HUES64 (cell line): ENCODE measurements at regions not wholly inside any gene's neighbourhood (a gene's known extent, or its start where the extent isn't known, plus 50 kb on each side); places are given as distances from the start of the nearest gene placed in this dataset.

Experiments used
- H3K27ac ChIP-seq: 2 replicates; pipeline ENCODE4 v1.7.0; 2013; ENCODE audit warnings: low read depth, low read length, inconsistent platforms
- H3K27me3 ChIP-seq: 2 replicates; pipeline ENCODE4 v1.6.1; 2013; ENCODE audit warnings: mild to moderate bottlenecking, low read length; ENCODE audit not compliant: insufficient read depth
- H3K36me3 ChIP-seq: 2 replicates; pipeline ENCODE4 v1.6.1; 2013; ENCODE audit warnings: mild to moderate bottlenecking, low read length; ENCODE audit not compliant: insufficient read depth
- H3K4me1 ChIP-seq: 2 replicates; pipeline ENCODE4 v1.6.1; 2013; ENCODE audit warnings: mild to moderate bottlenecking, low read length, moderate library complexity; ENCODE audit not compliant: insufficient read depth
- H3K4me3 ChIP-seq: 2 replicates; pipeline ENCODE4 v1.5.1; 2013; ENCODE audit warnings: mild to moderate bottlenecking, low read length, moderate library complexity
- H3K9ac ChIP-seq: 2 replicates; pipeline ENCODE4 v1.6.1; 2013; ENCODE audit warnings: mild to moderate bottlenecking, low read depth, low read length
- H3K9me3 ChIP-seq: 2 replicates; pipeline ENCODE4 v1.6.1; 2013; ENCODE audit warnings: low read depth, low read length; ENCODE audit not compliant: insufficient read depth
- WGBS: fragments of 150-250, 120-280 bp; methylation state at CpG from one replicate; pipeline ENCODE4 v1.1.7; 2013; ENCODE audit warnings: missing lambda C conversion rate; 5-methylcytosine and 5-hydroxymethylcytosine counted together

DNA sequence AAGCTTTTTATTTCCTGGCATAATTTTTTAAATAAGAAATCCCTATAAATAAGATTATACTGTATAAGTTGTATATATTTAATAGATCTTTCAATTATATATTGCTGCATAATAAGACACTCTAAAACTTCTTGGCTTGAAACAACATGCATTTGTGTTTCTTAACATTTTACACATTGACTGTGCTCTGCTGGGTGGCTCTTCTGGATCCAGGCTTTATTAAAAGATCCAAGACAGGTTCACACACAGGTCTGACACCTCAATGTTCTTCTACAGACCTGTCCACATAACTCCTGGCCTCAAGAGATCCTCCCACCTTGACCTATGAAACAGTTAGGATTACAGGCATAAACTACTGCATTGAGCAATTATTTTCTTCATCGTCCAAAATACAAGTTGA, 77.6 kb upstream of the PCDH17 start:
- Histone ChIP-seq H3K27ac (no peak overlapping the region), H3K9ac (no peak overlapping the region), H3K27me3 (no peaks in the 10 kb centered on the region), H3K4me1 (no peaks in the 10 kb centered on the region), H3K9me3 (peaks cover 7% of the 10 kb centered on the region; the same call in 1 of the 2 replicates), H3K36me3 (no peaks in the 10 kb centered on the region), H3K4me3 (no peak overlapping the region)
- WGBS, result 100% methylated on average over 1 of the region's 1 CpG

DNA sequence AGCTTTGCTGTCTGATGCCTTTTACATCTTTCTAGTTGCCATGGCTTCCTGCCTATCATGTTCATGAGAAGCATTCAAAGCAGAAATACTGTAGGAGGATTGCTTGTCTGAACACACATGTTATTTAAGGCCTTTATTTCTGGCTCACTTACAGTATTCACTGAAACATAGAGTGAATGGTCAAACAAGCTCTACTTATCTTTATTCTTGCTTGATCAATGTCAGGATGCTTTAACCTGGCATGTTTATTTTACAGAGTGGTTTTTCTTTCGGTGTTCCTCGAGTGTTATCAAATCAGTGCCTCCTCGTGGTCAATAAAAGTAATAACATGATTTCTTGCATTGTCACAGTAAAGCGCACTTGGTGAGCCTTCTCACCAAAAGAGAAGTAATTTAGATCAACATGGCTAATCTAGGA, 73.5 kb upstream of the PCDH17 start:
- Histone ChIP-seq H3K4me3 (no peak overlapping the region), H3K36me3 (no peaks in the 10 kb centered on the region), H3K9me3 (peaks cover 7% of the 10 kb centered on the region; the same call in 1 of the 2 replicates), H3K4me1 (no peaks in the 10 kb centered on the region), H3K9ac (no peak overlapping the region), H3K27me3 (no peaks in the 10 kb centered on the region), H3K27ac (no peak overlapping the region)
- WGBS, result 15% methylated on average over 4 of the region's 4 CpGs

DNA sequence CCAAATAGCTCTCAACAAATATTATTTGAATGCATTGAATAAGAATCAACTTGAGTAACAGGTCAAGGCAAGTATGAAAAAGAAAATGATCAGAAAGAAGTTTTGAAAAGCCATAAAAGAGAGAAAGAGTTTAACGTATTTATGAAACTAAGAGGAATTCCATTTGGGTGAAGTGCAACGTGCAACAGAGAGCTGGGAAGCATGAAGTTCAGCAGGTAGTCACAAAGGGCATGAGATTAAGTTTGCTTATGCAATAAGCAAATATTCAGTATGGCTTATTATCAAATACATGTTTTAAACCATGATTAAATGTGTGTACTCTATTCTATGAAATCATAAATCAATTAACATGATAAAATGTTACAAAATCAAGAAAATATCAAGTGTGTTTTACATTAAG, 62.7 kb upstream of the PCDH17 start:
- H3K9me3 ChIP-seq, result no peaks in the 10 kb centered on the region
- WGBS, result 89% methylated on average over 2 of the region's 2 CpGs

DNA sequence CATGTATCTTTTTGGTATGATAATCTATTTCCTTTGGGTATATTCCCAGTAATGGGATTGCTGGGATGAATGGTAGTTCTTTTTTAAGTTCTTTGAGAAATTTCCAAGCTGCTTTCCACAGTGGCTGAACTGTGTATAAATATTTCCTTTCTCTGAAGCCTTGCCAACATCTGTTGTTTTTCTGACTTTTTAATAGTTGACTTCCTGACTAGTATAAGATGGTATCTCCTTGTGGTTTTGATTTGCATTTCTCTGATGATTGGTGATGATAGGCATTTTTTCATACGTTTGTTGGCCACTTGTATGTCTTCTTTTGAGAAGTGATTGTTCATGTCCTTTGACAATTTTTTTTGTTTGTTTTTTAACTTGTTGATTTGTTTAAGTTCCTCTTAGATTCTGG, 61.6 kb upstream of the PCDH17 start:
- Histone ChIP-seq H3K9me3 (no peaks in the 10 kb centered on the region), H3K27me3 (no peaks in the 10 kb centered on the region), H3K4me1 (no peaks in the 10 kb centered on the region), H3K9ac (no peak overlapping the region), H3K27ac (no peak overlapping the region), H3K36me3 (no peaks in the 10 kb centered on the region), H3K4me3 (no peak overlapping the region)
- 91% methylated on average over 1 of the region's 1 CpG for WGBS

More for the DNA sequence above, 62.7 kb upstream of the PCDH17 start:
- Histone ChIP-seq H3K4me1 (no peaks in the 10 kb centered on the region), H3K36me3 (no peaks in the 10 kb centered on the region), H3K27me3 (no peaks in the 10 kb centered on the region), H3K27ac (no peak overlapping the region), H3K9ac (no peak overlapping the region), H3K4me3 (no peak overlapping the region)
